ENCODE measurements at regions not wholly inside any gene's neighbourhood (a gene's known extent, or its start where the extent isn't known, plus 50 kb on each side); places are given as distances from the start of the nearest gene placed in this dataset.

- no peaks in the 10 kb centered on the region for H3K36me3 Mint-ChIP-seq
- H3K27ac Mint-ChIP-seq, result no peak overlapping the region
- no peaks in the 10 kb centered on the region for H3K27me3 Mint-ChIP-seq (ENCODE audit: low read depth)
- TF ChIP-seq STAT6 (CRISPR knock-in tag; conservative IDR thresholded peaks at IDR 0.05; ENCODE audit: low read depth), result no peak
- no peak for TF ChIP-seq GTF2I (CRISPR knock-in tag; conservative IDR thresholded peaks at IDR 0.05)
- no peak for TF ChIP-seq JAZF1 (CRISPR knock-in tag; IDR thresholded peaks at IDR 0.05)
- no peak for TF ChIP-seq ZNF512 (CRISPR knock-in tag; IDR thresholded peaks at IDR 0.05; ENCODE audit: borderline replicate concordance)
- no peak for TF ChIP-seq ZNF263 (CRISPR knock-in tag; IDR thresholded peaks at IDR 0.05; ENCODE audit: low read depth)
- no peak for TF ChIP-seq CREM (CRISPR knock-in tag; IDR thresholded peaks at IDR 0.05)
- no peak for TF ChIP-seq KAT7 (CRISPR knock-in tag; IDR thresholded peaks at IDR 0.05; ENCODE audit: borderline replicate concordance)
- TF ChIP-seq NR2C2 (CRISPR knock-in tag; IDR thresholded peaks at IDR 0.05), result no peak
- TF ChIP-seq ZNF532 (CRISPR knock-in tag; IDR thresholded peaks at IDR 0.05; ENCODE audit: borderline replicate concordance), result no peak
- no peak for TF ChIP-seq ZSCAN18 (CRISPR knock-in tag; IDR thresholded peaks at IDR 0.05)
- TF ChIP-seq ATF2 (CRISPR knock-in tag; IDR thresholded peaks at IDR 0.05; ENCODE audit: borderline replicate concordance, low read depth), result no peak
- no peak for TF ChIP-seq E2F5 (CRISPR knock-in tag; IDR thresholded peaks at IDR 0.05)
- TF ChIP-seq OVOL2 (CRISPR knock-in tag; IDR thresholded peaks at IDR 0.05; ENCODE audit: borderline replicate concordance), result no peak
- ChIA-PET POLR2A (no interaction called here), CTCF (no interaction called here)
- ATAC-seq, result no peak
- DNase-seq (ENCODE audit: low spot score), result no peak
- no peak overlapping the region for H3K4me3 Mint-ChIP-seq
- no peaks in the 10 kb centered on the region for H3K4me1 Mint-ChIP-seq
- H3K9me3 Mint-ChIP-seq, result no peaks in the 10 kb centered on the region
Measured at GRCh38 chr16:79943736-79944135, 343.2 kb upstream of the MAF start.

Measured in WTC11 (cell line).